Epithelial cell of esophagus (primary cell): ENCODE measurements at regions not wholly inside any gene's neighbourhood (a gene's known extent, or its start where the extent isn't known, plus 50 kb on each side); places are given as distances from the start of the nearest gene placed in this dataset.

Source experiments
- DNase-seq: peaks from one replicate; pipeline ENCODE4 v3.0.0; 2010; ENCODE audit warnings: low read depth
- H3K4me3 ChIP-seq: 2 replicates; pipeline ENCODE4 v1.5.1; 2011; ENCODE audit warnings: mild to moderate bottlenecking, low read length, control low read depth
- CTCF ChIP-seq: IDR thresholded peaks from 2 replicates; pipeline ENCODE4 v1.5.1; 2011; ENCODE audit warnings: low read depth, mild to moderate bottlenecking, low read length, control low read depth, inconsistent platforms; ENCODE audit not compliant: insufficient read depth; ENCODE audit errors: missing control alignments

- no peak for TF ChIP-seq CTCF
- no peak overlapping the region for H3K4me3 ChIP-seq
- no peak for DNase-seq
Observed at GRCh38 chr6:15852289-15852688, 189.5 kb upstream of the DTNBP1 start.

GRCh38 chr6:15849395-15849794 lies 186.6 kb upstream of the DTNBP1 start:
- TF ChIP-seq CTCF = no peak
- no peak overlapping the region for H3K4me3 ChIP-seq
- DNase-seq = no peak

- no peak overlapping the region for H3K4me3 ChIP-seq
- no peak for DNase-seq
- no peak for TF ChIP-seq CTCF
Observed at GRCh38 chr6:15845492-15845891, 182.7 kb upstream of the DTNBP1 start.

- no peak for DNase-seq
- H3K4me3 ChIP-seq = no peak overlapping the region
- no peak for TF ChIP-seq CTCF
Observed at GRCh38 chr6:15843764-15844163, 180.9 kb upstream of the DTNBP1 start.

- no peak overlapping the region for H3K4me3 ChIP-seq
- TF ChIP-seq CTCF = no peak
- no peak for DNase-seq
Observed at GRCh38 chr6:15843226-15843625, 180.4 kb upstream of the DTNBP1 start.

GRCh38 chr6:15842727-15843117 lies 179.9 kb upstream of the DTNBP1 start:
- DNase-seq = no peak
- no peak overlapping the region for H3K4me3 ChIP-seq
- TF ChIP-seq CTCF = no peak

GRCh38 chr6:15841937-15842726 lies 179.3 kb upstream of the DTNBP1 start:
- no peak for DNase-seq
- H3K4me3 ChIP-seq = no peak overlapping the region
- TF ChIP-seq CTCF = no peak
